WTC11 (cell line): ENCODE measurements at regions not wholly inside any gene's neighbourhood (a gene's known extent, or its start where the extent isn't known, plus 50 kb on each side); places are given as distances from the start of the nearest gene placed in this dataset.

Source experiments
- CBFB ChIP-seq: sonication (generic); formaldehyde crosslinking; IDR thresholded peaks from 2 replicates; pipeline ENCODE4 v1.8.1; 2022; ENCODE audit warnings: mild to moderate bottlenecking, low read depth, missing genetic modification reagents
- IRF1 ChIP-seq: sonication (generic); formaldehyde crosslinking; IDR thresholded peaks from 2 replicates; pipeline ENCODE4 v1.8.0; 2023; ENCODE audit warnings: missing genetic modification reagents
- JUN ChIP-seq: sonication (generic); formaldehyde crosslinking; IDR thresholded peaks from 2 replicates; pipeline ENCODE4 v1.8.0; 2023; ENCODE audit warnings: mild to moderate bottlenecking, missing genetic modification reagents
- KAT7 ChIP-seq: sonication (generic); formaldehyde crosslinking; IDR thresholded peaks from 2 replicates; pipeline ENCODE4 v1.8.1; 2023; ENCODE audit warnings: missing genetic modification reagents, mild to moderate bottlenecking, borderline replicate concordance
- NR2C2 ChIP-seq: sonication (generic); formaldehyde crosslinking; IDR thresholded peaks from 2 replicates; pipeline ENCODE4 v1.8.0; 2022; ENCODE audit warnings: mild to moderate bottlenecking, missing genetic modification reagents
- ZNF317 ChIP-seq: sonication (generic); formaldehyde crosslinking; IDR thresholded peaks from 2 replicates; pipeline ENCODE4 v1.8.1; 2023; ENCODE audit warnings: low read depth, mild to moderate bottlenecking, moderate library complexity, missing genetic modification reagents, borderline replicate concordance
- TF ChIP-seq, protein P1 (sequence below): fragments of 200-600 bp; IDR thresholded peaks from 2 replicates; pipeline ENCODE4 v1.8.0; 2022; ENCODE audit warnings: antibody characterized with exemption
- TF ChIP-seq, protein P2 (sequence below): sonication (generic); formaldehyde crosslinking; conservative IDR thresholded peaks from 2 replicates; pipeline ENCODE4 v1.8.1; 2022; ENCODE audit warnings: mild to moderate bottlenecking, missing genetic modification reagents
- TF ChIP-seq, protein P3 (sequence below): sonication (generic); formaldehyde crosslinking; conservative IDR thresholded peaks from 2 replicates; pipeline ENCODE4 v1.8.1; 2023; ENCODE audit warnings: mild to moderate bottlenecking, low read depth, missing genetic modification reagents, moderate library complexity
- TF ChIP-seq, protein P4 (sequence below): sonication (generic); formaldehyde crosslinking; IDR thresholded peaks from 2 replicates; pipeline ENCODE4 v1.8.0; 2022; ENCODE audit warnings: mild to moderate bottlenecking, missing genetic modification reagents

DNA sequence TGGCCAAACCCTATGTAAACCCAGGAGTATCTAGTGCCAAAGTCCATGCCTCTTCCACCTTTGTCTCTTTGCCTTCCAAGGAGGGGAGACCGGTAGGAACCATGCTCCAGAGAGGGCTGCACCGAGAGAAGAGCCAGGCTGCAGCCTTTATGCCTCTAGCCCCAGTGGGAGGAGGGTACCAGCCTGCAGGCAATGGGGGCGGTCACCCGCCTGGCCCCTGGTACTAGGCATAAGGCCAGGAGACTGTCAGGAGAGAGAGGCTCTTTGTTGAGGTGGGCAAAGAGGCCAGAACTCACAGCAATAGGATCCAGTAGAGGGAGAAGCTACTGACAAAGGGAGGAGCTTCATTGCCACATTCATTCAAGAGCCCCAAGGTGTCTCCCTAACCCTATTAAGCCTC, 146.6 kb upstream of the PDE1C start:
- TF ChIP-seq, protein P1, sequence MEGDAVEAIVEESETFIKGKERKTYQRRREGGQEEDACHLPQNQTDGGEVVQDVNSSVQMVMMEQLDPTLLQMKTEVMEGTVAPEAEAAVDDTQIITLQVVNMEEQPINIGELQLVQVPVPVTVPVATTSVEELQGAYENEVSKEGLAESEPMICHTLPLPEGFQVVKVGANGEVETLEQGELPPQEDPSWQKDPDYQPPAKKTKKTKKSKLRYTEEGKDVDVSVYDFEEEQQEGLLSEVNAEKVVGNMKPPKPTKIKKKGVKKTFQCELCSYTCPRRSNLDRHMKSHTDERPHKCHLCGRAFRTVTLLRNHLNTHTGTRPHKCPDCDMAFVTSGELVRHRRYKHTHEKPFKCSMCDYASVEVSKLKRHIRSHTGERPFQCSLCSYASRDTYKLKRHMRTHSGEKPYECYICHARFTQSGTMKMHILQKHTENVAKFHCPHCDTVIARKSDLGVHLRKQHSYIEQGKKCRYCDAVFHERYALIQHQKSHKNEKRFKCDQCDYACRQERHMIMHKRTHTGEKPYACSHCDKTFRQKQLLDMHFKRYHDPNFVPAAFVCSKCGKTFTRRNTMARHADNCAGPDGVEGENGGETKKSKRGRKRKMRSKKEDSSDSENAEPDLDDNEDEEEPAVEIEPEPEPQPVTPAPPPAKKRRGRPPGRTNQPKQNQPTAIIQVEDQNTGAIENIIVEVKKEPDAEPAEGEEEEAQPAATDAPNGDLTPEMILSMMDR, result no peak
- TF ChIP-seq, protein P2, sequence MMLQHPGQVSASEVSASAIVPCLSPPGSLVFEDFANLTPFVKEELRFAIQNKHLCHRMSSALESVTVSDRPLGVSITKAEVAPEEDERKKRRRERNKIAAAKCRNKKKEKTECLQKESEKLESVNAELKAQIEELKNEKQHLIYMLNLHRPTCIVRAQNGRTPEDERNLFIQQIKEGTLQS (CRISPR knock-in tag), result no peak
- TF ChIP-seq ZNF317 (CRISPR knock-in tag) (no peak), JUN (no peak), CBFB (CRISPR knock-in tag) (no peak), IRF1 (CRISPR knock-in tag) (no peak), NR2C2 (CRISPR knock-in tag) (no peak), KAT7 (no peak)
- TF ChIP-seq, protein P3, sequence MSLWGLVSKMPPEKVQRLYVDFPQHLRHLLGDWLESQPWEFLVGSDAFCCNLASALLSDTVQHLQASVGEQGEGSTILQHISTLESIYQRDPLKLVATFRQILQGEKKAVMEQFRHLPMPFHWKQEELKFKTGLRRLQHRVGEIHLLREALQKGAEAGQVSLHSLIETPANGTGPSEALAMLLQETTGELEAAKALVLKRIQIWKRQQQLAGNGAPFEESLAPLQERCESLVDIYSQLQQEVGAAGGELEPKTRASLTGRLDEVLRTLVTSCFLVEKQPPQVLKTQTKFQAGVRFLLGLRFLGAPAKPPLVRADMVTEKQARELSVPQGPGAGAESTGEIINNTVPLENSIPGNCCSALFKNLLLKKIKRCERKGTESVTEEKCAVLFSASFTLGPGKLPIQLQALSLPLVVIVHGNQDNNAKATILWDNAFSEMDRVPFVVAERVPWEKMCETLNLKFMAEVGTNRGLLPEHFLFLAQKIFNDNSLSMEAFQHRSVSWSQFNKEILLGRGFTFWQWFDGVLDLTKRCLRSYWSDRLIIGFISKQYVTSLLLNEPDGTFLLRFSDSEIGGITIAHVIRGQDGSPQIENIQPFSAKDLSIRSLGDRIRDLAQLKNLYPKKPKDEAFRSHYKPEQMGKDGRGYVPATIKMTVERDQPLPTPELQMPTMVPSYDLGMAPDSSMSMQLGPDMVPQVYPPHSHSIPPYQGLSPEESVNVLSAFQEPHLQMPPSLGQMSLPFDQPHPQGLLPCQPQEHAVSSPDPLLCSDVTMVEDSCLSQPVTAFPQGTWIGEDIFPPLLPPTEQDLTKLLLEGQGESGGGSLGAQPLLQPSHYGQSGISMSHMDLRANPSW (CRISPR knock-in tag), result no peak
- TF ChIP-seq, protein P4, sequence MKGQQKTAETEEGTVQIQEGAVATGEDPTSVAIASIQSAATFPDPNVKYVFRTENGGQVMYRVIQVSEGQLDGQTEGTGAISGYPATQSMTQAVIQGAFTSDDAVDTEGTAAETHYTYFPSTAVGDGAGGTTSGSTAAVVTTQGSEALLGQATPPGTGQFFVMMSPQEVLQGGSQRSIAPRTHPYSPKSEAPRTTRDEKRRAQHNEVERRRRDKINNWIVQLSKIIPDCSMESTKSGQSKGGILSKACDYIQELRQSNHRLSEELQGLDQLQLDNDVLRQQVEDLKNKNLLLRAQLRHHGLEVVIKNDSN (CRISPR knock-in tag), result no peak
